SU-DHL-6 (cell line): ENCODE measurements at regions not wholly inside any gene's neighbourhood (a gene's known extent, or its start where the extent isn't known, plus 50 kb on each side); places are given as distances from the start of the nearest gene placed in this dataset.

Source experiments
- CTCF ChIP-seq: fragments of 200-600 bp; sonication (generic); IDR thresholded peaks from one replicate; pipeline ENCODE4 v1.5.1; 2017; ENCODE audit warnings: antibody characterized with exemption, mild to moderate bottlenecking, low read length, moderate library complexity; ENCODE audit not compliant: insufficient read depth, poor library complexity, severe bottlenecking
- EZH2phosphoT487 ChIP-seq: fragments of 200-600 bp; sonication (generic), shearing (Covaris generic); conservative IDR thresholded peaks from 2 replicates; pipeline ENCODE4 v1.6.1; 2018; ENCODE audit warnings: mild to moderate bottlenecking, antibody characterized with exemption, low read length, moderate library complexity, mixed read lengths

- TF ChIP-seq CTCF (no peak), EZH2phosphoT487 (no peak)
Observed at GRCh38 chr10:123240776-123241175, 86.6 kb downstream of the BUB3 start.
